Neural cell (in vitro differentiated cells): ENCODE measurements at regions not wholly inside any gene's neighbourhood (a gene's known extent, or its start where the extent isn't known, plus 50 kb on each side); places are given as distances from the start of the nearest gene placed in this dataset.

Source experiments
- H2AFZ ChIP-seq: fragments of 200-600, 300-800 bp; sonication (generic), shearing (Covaris generic); 2 replicates; pipeline ENCODE4 v1.6.0; 2014; ENCODE audit warnings: low read depth, mild to moderate bottlenecking, antibody characterized with exemption, low read length, moderate library complexity
- H3F3A ChIP-seq: fragments of 200-600 bp; shearing (Covaris generic); 2 replicates; pipeline ENCODE4 v1.6.1; 2016; ENCODE audit warnings: mild to moderate bottlenecking, moderate library complexity, mixed read lengths, antibody characterized with exemption, low read length; ENCODE audit not compliant: insufficient read depth, poor library complexity, severe bottlenecking
- H3K27ac ChIP-seq: fragments of 200-600, 300-800 bp; sonication (generic), shearing (Covaris generic); 2 replicates; pipeline ENCODE4 v1.5.1; 2014; ENCODE audit warnings: mild to moderate bottlenecking, low read length, moderate library complexity
- H3K27me3 ChIP-seq: fragments of 300-800, 200-600 bp; sonication (generic), shearing (Covaris generic); 2 replicates; pipeline ENCODE4 v1.6.0; 2014; ENCODE audit warnings: mild to moderate bottlenecking, low read depth, low read length, moderate library complexity; ENCODE audit not compliant: insufficient read depth
- H3K36me3 ChIP-seq: fragments of 300-800, 200-600 bp; sonication (generic), shearing (Covaris generic); 2 replicates; pipeline ENCODE4 v1.5.1; 2014; ENCODE audit warnings: mild to moderate bottlenecking, antibody characterized with exemption, low read length, moderate library complexity; ENCODE audit not compliant: insufficient read depth
- H3K4me2 ChIP-seq: fragments of 300-800, 200-600 bp; sonication (generic), shearing (Covaris generic); 2 replicates; pipeline ENCODE4 v1.6.0; 2014; ENCODE audit warnings: mild to moderate bottlenecking, low read length
- H3K4me3 ChIP-seq: fragments of 300-800, 200-600 bp; sonication (generic), shearing (Covaris generic); 2 replicates; pipeline ENCODE4 v1.5.1; 2014; ENCODE audit warnings: mild to moderate bottlenecking, low read length, moderate library complexity
- H3K79me2 ChIP-seq: fragments of 200-600 bp; shearing (Covaris generic); replicated peaks from 2 replicates; pipeline ENCODE4 v1.6.0; 2014; ENCODE audit warnings: mild to moderate bottlenecking, low read length, moderate library complexity; ENCODE audit not compliant: insufficient read depth
- H3K9ac ChIP-seq: fragments of 300-800, 200-600 bp; sonication (generic), shearing (Covaris generic); 2 replicates; pipeline ENCODE4 v1.6.1; 2016; ENCODE audit warnings: mild to moderate bottlenecking, low read length, mixed read lengths
- H3K9me2 ChIP-seq: fragments of 200-600 bp; shearing (Covaris generic); 2 replicates; pipeline ENCODE4 v1.6.1; 2016; ENCODE audit warnings: mild to moderate bottlenecking, low read length, mixed read lengths; ENCODE audit not compliant: insufficient read depth
- H3K9me3 ChIP-seq: fragments of 200-600, 300-800 bp; sonication (generic), shearing (Covaris generic); 2 replicates; pipeline ENCODE4 v1.6.1; 2016; ENCODE audit warnings: mild to moderate bottlenecking, mixed run types, low read length, moderate library complexity, mixed read lengths
- H4K20me1 ChIP-seq: fragments of 200-600 bp; shearing (Covaris generic); 2 replicates; pipeline ENCODE4 v1.6.1; 2016; ENCODE audit warnings: mild to moderate bottlenecking, mixed run types; ENCODE audit not compliant: insufficient read depth
- EP300 ChIP-seq: fragments of 450-650 bp; conservative IDR thresholded peaks from 2 replicates; pipeline ENCODE4 v1.6.1; 2014; ENCODE audit warnings: antibody characterized with exemption, mild to moderate bottlenecking, moderate library complexity; ENCODE audit not compliant: poor library complexity, severe bottlenecking
- EZH2 ChIP-seq: fragments of 200-600, 300-800 bp; shearing (Covaris generic), sonication (generic); IDR thresholded peaks from 2 replicates; pipeline ENCODE4 v1.6.1; 2014; ENCODE audit warnings: antibody characterized with exemption, low read length, borderline replicate concordance, mild to moderate bottlenecking; ENCODE audit not compliant: insufficient read depth, poor library complexity, severe bottlenecking
- MXI1 ChIP-seq: fragments of 450-650 bp; conservative IDR thresholded peaks from 2 replicates; pipeline ENCODE4 v1.6.1; 2014; ENCODE audit warnings: antibody characterized with exemption, mild to moderate bottlenecking; ENCODE audit not compliant: poor library complexity, severe bottlenecking
- POLR2AphosphoS5 ChIP-seq: IDR thresholded peaks from 2 replicates; pipeline ENCODE4 v1.6.1; 2012
- RAD21 ChIP-seq: fragments of 450-650 bp; conservative IDR thresholded peaks from 2 replicates; pipeline ENCODE4 v1.6.1; 2014; ENCODE audit warnings: antibody characterized with exemption, mild to moderate bottlenecking, moderate library complexity
- SMC3 ChIP-seq: fragments of 450-650 bp; conservative IDR thresholded peaks from 2 replicates; pipeline ENCODE4 v1.6.1; 2014; ENCODE audit warnings: antibody characterized with exemption, mild to moderate bottlenecking, moderate library complexity; ENCODE audit not compliant: poor library complexity
- TAF1 ChIP-seq: IDR thresholded peaks from 2 replicates; pipeline ENCODE4 v1.6.1; 2012; ENCODE audit warnings: low read depth
- TF ChIP-seq, protein P1 (sequence below): IDR thresholded peaks from 2 replicates; pipeline ENCODE4 v1.6.1; 2012; ENCODE audit warnings: borderline replicate concordance
- TF ChIP-seq, protein P2 (sequence below): fragments of 450-650 bp; IDR thresholded peaks from 2 replicates; pipeline ENCODE4 v1.5.1; 2014; ENCODE audit warnings: antibody characterized with exemption, mild to moderate bottlenecking, moderate library complexity; ENCODE audit not compliant: poor library complexity, severe bottlenecking

DNA sequence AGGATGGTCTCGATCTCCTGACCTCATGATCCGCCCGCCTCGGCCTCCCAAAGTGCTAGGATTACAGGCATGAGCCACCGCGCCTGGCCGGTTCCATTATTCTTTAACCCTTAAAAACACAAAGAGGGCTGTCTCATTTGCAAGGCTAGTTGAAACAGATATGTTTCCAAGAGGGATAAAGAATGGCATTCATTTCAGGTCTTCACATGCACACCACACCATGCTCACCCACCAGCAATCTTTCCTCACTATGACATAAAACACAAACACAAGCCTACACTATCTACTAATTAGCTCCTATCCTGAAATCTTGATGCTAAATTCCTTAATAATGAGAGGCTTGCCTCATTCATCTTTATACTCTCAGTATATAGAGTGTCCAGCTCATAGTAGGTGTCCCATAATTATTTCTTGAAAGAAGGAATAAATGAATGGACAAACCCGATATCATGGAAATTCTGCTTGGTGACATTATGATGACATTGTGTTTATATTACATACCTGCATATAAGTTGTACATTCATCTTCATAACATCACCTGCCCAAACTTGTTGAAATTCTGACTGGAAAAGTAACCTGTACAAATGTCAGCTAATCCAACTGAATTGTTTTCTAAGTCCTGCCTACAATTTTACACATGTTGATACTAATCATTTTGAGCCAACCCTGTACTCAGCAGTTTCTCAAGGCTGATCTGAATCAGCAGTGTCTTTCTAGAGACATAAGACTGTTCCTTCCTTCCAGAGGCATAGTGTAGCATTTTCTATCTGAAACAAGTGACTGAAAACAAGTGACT lies 408.5 kb downstream of the KLHL13 start:
- Histone ChIP-seq H4K20me1 (no peaks in the 10 kb centered on the region), H3K27ac (no peak overlapping the region), H3K4me2 (no peak overlapping the region), H3F3A (no peaks in the 10 kb centered on the region), H3K4me3 (no peak overlapping the region), H3K79me2 (no peaks in the 10 kb centered on the region), H3K9me2 (no peaks in the 10 kb centered on the region), H3K9me3 (no peaks in the 10 kb centered on the region), H3K36me3 (no peaks in the 10 kb centered on the region), H2AFZ (no peak overlapping the region), H3K9ac (no peak overlapping the region), H3K27me3 (no peaks in the 10 kb centered on the region)
- TF ChIP-seq EZH2 = no peak
- no peak for TF ChIP-seq POLR2AphosphoS5
- no peak for TF ChIP-seq RAD21
- TF ChIP-seq, protein P1, sequence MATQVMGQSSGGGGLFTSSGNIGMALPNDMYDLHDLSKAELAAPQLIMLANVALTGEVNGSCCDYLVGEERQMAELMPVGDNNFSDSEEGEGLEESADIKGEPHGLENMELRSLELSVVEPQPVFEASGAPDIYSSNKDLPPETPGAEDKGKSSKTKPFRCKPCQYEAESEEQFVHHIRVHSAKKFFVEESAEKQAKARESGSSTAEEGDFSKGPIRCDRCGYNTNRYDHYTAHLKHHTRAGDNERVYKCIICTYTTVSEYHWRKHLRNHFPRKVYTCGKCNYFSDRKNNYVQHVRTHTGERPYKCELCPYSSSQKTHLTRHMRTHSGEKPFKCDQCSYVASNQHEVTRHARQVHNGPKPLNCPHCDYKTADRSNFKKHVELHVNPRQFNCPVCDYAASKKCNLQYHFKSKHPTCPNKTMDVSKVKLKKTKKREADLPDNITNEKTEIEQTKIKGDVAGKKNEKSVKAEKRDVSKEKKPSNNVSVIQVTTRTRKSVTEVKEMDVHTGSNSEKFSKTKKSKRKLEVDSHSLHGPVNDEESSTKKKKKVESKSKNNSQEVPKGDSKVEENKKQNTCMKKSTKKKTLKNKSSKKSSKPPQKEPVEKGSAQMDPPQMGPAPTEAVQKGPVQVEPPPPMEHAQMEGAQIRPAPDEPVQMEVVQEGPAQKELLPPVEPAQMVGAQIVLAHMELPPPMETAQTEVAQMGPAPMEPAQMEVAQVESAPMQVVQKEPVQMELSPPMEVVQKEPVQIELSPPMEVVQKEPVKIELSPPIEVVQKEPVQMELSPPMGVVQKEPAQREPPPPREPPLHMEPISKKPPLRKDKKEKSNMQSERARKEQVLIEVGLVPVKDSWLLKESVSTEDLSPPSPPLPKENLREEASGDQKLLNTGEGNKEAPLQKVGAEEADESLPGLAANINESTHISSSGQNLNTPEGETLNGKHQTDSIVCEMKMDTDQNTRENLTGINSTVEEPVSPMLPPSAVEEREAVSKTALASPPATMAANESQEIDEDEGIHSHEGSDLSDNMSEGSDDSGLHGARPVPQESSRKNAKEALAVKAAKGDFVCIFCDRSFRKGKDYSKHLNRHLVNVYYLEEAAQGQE = no peak
- TF ChIP-seq TAF1 = no peak
- TF ChIP-seq SMC3 = no peak
- TF ChIP-seq, protein P2, sequence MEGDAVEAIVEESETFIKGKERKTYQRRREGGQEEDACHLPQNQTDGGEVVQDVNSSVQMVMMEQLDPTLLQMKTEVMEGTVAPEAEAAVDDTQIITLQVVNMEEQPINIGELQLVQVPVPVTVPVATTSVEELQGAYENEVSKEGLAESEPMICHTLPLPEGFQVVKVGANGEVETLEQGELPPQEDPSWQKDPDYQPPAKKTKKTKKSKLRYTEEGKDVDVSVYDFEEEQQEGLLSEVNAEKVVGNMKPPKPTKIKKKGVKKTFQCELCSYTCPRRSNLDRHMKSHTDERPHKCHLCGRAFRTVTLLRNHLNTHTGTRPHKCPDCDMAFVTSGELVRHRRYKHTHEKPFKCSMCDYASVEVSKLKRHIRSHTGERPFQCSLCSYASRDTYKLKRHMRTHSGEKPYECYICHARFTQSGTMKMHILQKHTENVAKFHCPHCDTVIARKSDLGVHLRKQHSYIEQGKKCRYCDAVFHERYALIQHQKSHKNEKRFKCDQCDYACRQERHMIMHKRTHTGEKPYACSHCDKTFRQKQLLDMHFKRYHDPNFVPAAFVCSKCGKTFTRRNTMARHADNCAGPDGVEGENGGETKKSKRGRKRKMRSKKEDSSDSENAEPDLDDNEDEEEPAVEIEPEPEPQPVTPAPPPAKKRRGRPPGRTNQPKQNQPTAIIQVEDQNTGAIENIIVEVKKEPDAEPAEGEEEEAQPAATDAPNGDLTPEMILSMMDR = no peak
- no peak for TF ChIP-seq EP300
- no peak for TF ChIP-seq MXI1

DNA sequence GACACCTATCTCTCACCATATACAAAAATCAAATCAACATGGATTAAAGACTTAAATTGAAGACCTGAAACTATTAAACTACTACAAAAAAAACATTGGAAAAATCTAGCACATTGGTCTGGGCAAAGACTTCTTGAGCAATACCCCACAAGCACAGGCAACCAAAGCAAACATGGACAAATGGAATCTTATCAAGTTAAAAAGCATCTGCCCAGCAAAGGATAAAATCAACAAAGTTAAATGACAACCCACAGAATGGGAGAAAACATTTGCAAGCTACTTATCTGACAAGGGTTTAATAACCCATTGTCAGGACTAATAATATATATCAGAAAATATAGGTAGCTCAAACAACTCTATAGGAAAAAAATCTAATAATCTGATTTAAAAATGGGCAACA lies 415.6 kb downstream of the KLHL13 start:
- H3K27ac ChIP-seq = no peak overlapping the region
- H4K20me1 ChIP-seq = no peaks in the 10 kb centered on the region
- no peaks in the 10 kb centered on the region for H3K9me2 ChIP-seq
- H3F3A ChIP-seq = no peaks in the 10 kb centered on the region
- H3K9me3 ChIP-seq = no peaks in the 10 kb centered on the region
- no peak overlapping the region for H2AFZ ChIP-seq
- TF ChIP-seq TAF1 = no peak
- no peak for TF ChIP-seq MXI1
- no peak for TF ChIP-seq EZH2
- no peak for TF ChIP-seq EP300
- TF ChIP-seq POLR2AphosphoS5 = no peak
- no peak for TF ChIP-seq RAD21
- TF ChIP-seq, protein P2 = no peak
- no peaks in the 10 kb centered on the region for H3K79me2 ChIP-seq
- no peak overlapping the region for H3K9ac ChIP-seq
- no peaks in the 10 kb centered on the region for H3K36me3 ChIP-seq
- no peaks in the 10 kb centered on the region for H3K27me3 ChIP-seq
- H3K4me2 ChIP-seq = no peak overlapping the region
- H3K4me3 ChIP-seq = no peak overlapping the region
